ENCODE measurements at regions not wholly inside any gene's neighbourhood (a gene's known extent, or its start where the extent isn't known, plus 50 kb on each side); places are given as distances from the start of the nearest gene placed in this dataset.

DNA sequence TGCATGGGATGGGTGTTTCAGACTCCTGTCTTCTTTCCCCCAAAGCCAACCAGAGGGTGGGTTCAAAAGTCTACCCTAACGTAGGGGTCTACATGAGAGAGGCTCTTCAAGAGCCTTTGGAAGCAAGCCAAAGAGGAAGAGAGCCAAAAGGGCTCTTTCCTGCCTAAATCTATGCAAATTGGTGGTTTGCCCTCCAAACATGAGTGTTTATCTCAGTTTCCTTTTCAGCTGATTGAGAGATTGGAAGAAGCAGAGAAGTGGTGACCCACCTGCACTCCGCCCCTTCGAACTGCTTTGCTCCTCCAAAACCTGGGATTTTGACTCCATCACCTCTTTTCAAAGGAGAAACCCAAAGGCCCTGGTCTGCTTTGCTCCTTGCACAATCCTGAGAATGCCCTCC lies 65.4 kb upstream of the MAF start:
- TF ChIP-seq FOXM1 (IDR thresholded peaks at IDR 0.05; ENCODE audit: borderline replicate concordance) (no peak), L3MBTL2 (conservative IDR thresholded peaks at IDR 0.05) (no peak), NFRKB (IDR thresholded peaks at IDR 0.05) (no peak)
